ENCODE measurements at regions not wholly inside any gene's neighbourhood (a gene's known extent, or its start where the extent isn't known, plus 50 kb on each side); places are given as distances from the start of the nearest gene placed in this dataset.
"Not testable (repeated sequence)": the region's sequence is repeated elsewhere in the genome, so short reads cannot be mapped to it uniquely, and the experiment has no call there.

DNA sequence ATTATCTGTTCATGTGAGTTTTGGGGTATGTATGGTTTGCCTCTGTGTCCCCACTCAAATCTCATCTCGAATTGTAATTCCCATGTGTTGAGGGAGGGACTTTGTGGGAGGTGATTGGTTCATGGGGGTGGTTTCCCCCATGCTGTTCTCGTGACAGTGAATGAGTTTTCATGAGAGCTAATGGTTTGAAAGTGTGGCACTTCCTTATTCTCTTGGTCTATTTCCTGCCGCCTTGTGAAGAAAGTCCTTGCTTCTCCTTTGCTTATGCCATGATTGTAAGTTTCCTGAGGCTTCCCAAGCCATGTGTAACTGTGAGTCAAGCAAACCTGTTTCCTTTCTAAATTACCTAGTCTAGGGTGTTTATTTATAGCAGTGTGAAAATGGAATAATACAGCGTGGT lies 128.1 kb upstream of the HS3ST4 start:
- DNase-seq (ENCODE audit: low read depth): no peak

DNA sequence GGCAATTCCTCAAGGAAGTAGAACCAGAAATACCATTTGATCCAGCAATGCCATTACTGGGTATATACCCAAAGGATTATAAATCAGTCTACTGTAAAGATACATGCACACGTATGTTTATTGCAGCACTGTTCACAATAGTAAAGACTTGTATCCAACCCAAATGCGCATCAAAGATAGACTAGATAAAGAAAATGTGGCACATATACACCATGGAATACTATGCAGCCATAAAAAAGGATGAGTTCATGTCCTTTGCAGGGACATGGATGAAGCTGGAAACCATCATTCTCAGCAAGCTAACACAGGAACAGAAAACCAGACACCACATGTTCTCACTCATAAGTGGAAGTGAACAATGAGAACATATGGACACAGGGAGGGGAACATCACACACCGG lies 130.0 kb upstream of the HS3ST4 start:
- DNase-seq (ENCODE audit: low read depth): not testable (repeated sequence)

DNA sequence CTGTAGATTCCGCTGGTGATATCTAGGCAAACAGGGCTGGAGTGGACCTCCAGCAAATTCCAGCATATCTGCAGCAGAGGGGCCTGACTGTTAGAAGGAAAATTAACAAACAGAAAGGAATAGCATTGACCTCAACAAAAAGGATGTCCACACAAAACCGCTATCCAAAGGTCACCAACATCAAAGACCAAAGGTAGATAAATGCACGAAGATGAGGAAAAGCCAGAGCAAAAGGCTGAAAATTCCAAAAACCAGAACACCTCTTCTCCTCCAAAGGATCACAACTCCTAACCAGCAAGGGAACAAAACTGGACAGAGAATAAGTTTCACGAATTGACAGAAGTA lies 134.8 kb upstream of the HS3ST4 start:
- not testable (repeated sequence) for DNase-seq (ENCODE audit: low read depth)

DNA sequence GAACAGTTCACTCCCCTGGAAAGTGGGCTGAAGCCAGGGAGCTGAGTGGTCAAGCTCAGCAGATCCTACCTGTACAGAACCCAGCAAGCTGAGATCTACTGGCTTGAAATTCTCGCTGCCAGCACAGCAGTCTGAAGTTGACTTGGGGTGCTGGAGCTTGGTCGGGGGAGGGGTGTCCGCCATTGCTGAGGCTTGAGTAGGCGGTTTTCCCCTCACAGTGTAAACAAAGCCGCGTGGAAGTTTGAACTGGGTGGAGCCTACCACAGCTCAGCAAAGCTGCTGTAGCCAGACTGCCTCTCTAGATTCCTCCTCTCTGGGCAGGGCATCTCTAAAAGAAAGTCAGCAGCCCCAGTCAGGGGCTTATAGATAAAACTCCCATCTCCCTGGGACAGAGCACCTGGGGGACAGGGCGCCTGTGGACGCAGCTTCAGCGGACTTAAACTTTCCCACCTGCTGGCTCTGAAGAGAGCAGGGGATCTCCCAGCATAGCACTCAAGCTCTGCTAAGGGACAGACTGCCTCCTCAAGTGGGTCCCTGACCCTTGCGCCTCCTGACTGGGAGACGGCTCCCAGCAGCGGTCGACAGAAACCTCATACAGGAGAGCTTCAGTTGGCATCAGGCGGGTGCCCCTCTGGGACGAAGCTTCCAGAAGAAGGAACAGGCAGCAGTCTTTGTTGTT lies 135.3 kb upstream of the HS3ST4 start:
- DNase-seq (ENCODE audit: low read depth): not testable (repeated sequence)

DNA sequence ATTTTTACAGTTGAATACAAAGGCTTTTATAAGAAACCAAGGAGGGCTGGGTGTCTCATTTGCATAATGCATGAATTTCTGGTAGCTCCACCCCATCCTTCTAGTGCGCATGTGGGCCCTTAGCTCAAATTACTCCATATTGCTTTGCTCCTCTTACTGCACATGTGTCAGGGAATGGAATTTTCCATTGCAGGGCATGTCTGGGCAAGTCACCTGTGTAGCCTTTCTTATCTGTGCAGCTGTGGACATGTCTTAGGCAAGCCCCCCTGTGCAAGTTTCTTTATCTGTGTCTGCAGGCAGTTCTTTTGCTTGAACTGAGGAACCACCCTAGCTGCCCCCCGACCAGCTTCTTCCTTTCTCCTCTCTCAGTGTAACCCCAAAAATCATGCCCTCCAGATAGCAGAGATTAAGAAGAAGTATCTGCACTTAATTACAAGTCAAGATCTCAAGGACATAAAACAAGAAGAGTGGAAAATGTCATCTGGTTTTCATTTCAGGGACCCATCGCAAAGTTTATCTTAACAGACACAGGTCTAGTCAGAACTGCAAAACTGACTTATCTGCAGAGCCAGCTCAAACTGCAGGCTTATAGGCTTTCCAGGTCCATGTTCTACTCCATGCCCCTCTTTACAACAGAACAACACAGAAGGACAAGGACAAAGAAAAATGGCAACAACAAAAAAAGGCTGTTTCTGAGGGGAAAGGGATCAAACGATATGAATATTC lies 137.9 kb upstream of the HS3ST4 start:
- no peak for DNase-seq (ENCODE audit: low read depth)

DNA sequence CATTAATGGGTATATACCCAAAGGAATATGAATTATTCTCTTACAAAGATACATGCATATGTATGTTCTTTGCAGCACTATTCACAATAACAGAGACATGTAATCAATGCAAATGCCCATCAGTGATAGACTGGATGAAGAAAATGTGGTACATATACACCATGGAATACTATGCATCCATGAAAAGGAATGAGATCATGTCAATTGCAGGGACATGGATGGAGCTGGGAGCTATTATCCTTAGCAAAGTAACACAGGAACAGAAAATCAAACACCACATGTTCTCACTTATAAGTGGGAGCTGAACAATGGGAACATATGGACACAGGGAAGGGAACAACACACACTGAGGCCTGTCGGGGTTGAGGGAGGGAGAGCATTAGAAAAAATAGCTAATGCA lies 141.1 kb upstream of the HS3ST4 start:
- no peak for DNase-seq (ENCODE audit: low read depth)

DNA sequence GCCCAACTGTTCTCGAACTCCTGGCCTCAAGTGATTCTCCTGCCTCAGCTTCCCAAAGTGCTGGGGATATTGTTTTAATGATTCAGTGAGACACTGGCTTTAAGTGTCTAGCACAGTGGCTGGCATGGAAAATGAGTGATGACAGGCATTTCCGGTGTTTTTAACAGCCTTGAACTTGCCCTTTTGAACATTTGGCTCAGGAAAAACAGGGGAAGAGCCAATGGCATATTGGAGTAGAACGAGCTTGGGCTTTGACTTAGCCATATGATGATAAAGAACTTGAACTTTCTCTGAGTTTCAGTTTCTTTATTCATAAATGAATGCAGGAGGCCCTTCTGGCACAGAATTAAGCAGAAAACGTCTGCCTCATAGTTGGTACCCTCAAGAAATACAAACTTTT lies 145.0 kb upstream of the HS3ST4 start:
- DNase-seq (ENCODE audit: low read depth): no peak

DNA sequence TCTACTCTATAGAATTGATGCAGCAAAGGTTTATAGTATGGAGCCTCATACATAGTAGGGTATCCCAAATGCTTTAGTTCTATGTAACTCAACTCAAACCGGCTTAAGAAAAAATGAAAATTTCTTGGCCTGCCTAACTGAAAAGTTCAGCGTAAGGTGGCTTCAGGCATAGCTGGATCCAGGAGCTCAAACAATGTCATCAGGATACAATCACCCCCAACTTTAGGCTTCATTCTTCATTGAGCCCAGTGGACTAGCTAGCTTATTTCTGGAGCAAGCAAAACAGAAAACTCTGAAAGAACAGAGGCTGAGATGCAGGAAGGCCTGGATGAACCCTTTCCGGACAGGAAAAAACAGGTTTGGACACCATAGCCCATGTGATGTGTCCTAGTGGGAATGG lies 147.5 kb upstream of the HS3ST4 start:
- no peak for DNase-seq (ENCODE audit: low read depth)

DNA sequence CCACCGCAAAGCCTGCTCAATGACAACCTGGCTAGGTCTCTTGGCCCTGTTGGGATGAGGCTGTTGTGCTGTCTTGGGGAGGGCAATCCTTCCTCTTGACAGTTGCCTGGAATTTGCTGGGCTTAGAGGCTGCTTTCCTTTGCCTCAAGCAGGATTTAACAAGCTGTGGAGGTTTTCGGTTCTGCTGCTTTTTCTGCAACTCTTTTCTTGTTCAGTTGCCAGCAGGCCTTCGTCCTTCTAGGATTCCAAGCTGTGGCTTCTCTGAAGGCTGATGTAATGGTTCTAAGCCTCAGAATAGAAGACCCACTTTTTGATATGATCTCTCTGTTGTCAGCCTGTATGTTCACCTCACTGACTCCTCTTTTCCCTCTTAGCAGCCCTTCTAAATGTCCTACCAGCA lies 149.5 kb upstream of the HS3ST4 start:
- DNase-seq (ENCODE audit: low read depth): no peak

DNA sequence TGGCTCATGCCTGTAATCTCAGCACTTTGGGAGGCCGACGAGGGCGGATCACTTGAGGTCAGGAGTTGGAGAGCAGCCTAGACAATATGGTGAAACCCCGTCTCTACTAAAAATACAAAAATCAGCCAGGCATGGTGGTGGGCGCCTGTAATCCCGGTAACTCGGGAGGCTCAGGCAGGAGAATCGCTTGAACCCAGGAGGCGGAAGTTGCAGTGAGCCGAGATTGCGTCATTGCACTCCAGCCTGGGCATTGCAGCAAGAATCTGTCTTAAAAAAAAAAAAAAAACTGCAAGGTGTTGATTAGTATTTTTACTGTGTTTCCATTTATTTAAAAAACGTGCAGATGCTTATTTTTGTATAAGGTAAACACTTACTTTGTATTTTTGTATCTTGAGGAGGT lies 152.0 kb upstream of the HS3ST4 start:
- not testable (repeated sequence) for DNase-seq (ENCODE audit: low read depth)

DNA sequence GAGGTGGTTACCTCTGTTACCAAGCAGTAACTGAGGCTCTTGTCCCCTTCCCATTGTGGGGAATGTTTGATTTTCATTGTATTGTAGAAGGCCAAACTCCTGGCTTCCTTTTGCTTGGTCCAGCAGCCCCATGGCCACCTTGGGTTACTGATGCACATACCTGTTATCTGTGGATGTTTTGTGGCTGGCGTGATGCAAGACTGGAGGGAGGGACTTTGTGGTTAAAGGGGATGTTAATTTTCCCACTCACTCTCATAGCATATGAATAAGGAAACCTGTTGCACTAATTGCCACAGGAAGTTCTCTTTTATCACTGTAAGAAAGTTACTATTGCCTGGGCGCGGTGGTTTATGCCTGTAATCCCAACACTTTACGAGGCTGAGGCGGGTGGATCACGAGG lies 168.6 kb upstream of the HS3ST4 start:
- no peak for DNase-seq (ENCODE audit: low read depth)

DNA sequence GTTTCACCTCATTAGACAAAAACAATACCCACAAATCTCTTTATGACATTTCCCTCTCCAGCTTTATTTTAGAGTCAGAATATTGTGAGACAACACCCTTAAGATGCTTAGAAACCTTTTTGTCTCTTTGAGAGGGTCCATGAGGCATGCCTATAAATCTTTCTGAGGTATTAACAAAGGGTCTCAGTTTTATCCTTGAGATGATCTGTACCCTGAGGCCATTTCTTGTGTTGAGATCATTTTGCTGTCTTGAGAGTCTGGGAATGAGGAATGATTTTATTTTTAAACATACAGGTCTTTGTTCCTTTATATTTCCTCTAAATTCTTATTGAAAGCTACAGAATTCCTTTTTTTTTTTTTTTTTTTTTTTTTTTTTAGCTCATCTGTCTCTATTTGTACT lies 179.7 kb upstream of the HS3ST4 start:
- no peak for DNase-seq (ENCODE audit: low read depth)

DNA sequence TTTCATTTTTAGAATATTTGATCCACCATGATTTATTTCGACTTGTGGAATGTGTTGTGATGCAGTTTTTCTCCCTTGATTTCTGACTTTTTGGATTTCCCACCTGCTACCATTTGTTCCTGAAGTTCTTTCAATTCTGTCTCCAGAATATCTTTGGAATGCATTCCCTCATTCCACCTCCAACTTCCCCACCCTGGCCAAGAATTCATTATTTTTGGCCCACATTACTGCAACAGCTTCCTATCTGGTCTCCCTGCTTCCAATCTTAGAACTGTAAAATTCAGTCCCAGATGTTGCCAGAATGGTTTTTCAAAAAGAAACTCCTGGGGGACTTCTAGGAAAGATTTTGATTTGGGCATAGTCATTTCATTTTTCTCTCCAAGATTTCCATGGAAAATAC lies 182.3 kb upstream of the HS3ST4 start:
- no peak for DNase-seq (ENCODE audit: low read depth)

DNA sequence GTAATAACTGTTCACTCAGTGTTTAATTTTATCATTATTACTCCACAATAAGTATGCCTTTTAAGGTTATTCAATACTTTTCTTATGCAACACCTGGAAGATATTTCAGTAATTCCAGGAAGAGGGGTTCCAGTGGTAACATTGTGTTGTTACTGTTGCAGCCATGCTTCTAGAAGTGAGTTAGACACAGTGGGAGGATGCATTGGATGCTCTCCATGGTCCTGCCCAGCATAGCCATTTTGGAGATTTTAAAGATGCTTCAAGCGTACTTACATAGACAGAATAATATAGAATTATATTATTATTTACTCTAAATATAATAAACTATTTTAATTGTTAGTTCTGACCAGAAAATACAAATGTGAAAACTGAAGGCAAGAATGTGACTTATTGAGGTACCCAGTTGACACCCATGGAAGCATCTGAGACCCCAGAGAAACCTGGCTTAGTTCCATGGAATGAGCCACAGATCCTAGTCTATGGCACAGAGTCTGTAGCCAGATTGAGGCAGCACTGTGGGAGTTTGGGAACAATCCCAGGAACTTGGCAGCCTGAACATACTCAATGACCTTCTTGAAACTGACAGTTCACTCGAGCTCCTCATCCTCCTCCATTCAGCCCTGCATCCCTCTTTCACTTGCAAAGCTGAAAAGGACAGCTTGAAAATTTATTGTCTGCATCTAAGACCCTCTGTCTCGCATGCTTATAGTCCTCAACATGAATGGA lies 190.1 kb upstream of the HS3ST4 start:
- no peak for DNase-seq (ENCODE audit: low read depth)

DNA sequence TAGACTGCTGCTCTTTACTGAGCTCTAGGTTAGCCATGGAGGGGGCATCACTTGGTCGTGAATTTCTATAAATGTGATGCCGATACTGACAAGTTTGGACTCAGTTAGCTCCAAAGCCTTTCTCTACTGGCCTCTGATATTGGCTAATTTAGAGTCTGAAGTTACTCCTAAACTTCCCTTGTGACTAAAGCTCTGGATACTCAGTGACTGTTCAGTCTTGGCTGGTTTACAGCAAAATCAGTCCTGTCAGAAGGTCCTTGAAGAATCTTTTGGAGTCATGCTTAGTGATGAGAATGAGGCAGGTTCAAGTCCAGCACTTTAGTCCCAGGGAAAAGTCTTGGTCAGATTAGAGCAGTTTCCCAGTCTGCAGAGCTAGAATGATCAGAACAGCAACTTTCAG lies 197.5 kb upstream of the HS3ST4 start:
- DNase-seq (ENCODE audit: low read depth): no peak

DNA sequence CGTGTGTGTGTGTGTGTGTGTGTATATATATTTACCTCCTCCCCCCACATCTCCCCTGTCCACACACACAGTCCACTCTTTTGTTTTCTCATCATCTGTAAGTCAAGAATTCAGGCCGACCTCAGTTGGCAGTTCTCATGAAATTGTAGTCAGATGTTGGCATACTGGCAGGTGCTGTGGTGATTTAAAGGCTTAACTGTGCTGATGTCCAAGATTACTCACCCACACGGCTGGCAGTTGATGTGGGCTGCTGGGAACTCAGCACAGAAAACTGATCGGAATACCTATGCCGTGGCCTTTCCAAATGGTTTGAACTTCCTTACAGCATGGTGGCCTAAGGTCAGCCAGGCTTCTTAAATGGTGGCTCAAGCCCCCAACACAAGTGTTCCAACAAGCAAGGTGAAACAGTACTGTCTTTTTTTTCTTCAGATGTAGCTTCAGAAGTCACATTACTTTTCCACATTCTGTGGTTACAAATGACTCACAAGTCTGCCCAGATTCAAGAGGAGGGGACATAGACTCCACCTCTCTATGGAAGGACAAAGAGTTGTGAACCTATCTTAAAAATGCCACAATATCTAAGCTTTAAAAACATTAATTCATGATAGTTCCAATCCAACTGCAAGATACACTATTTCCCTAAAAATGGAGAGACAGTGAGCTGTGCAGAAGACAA lies 198.5 kb upstream of the HS3ST4 start:
- DNase-seq (ENCODE audit: low read depth): peak; percentile 2

DNA sequence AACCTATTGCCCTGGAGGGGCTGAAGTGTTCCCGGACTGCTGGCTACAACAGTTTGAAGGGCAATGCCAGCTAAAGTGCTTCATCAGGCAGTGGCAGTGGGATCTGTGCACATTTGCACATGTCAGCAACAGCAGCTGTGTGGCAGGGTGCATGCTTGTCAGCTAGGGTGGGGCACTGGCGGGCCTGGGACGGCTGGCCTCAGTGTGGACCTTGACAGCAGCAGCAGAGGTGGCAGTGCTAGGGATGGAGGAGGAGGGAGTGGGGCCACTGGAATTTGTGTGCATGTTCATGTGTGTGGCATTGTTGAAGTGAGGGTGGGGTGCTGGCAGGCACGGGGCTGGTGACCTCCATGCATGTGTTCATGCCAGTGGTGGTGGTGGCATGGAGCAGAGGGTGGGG lies 203.3 kb upstream of the HS3ST4 start:
- DNase-seq (ENCODE audit: low read depth): no peak

DNA sequence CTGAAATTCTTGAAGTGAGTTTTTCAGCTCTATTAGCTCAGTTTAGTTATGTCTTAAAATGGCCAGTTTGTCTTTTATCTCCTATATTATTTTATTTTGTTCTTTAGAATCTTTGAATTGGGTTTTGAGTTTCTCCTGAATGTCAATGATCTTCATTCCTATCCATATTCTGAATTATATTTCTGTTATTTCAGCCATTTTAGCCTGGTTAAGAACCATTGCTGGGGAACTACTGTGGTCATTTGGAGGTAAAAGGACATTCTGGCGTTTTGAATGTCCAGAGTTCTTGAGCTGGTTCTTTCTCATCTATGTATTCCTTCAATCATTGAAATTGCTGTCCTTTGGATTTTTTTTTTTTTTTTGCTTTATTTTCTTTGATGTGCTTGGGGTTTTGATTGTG lies 203.9 kb upstream of the HS3ST4 start:
- no peak for DNase-seq (ENCODE audit: low read depth)

DNA sequence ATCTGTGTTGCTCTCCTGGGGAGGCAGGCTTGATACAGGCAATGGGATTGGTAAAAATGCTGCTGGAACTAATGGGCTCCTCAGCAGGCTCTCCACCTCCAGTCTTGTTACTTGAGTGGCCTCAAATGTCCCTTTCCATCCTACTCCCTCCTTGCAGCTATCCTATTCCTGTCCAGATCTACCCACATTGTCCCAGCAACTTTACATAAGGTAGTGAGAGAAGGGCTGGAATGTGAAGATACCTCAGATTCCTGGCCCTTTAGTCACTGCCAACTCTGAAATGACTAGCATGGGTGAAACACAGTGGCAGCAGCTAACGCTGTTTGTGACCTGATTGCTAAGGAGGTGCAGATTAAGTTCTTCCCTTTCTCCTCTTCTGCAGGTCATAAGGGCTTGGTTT lies 210.1 kb upstream of the HS3ST4 start:
- DNase-seq (ENCODE audit: low read depth): no peak

DNA sequence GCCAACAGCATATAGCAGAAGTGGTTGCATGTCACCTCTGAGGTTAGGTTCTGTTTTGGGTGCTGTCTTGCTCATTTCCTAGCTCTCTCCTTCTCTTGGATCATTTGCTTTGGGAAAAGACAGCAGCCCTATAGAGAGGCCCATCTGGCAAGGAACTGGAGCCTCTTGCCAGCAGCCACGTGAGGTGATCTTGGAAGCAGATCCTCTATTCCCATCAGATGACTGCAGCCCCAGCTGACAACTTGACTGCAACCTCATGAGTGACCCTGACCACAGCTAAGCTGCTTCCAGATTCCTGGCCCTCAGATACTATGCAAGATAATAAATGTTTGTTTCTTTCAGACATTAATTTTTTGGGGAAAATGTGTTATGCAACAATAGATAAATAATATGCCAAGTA lies 213.3 kb upstream of the HS3ST4 start:
- DNase-seq (ENCODE audit: low read depth): no peak

DNA sequence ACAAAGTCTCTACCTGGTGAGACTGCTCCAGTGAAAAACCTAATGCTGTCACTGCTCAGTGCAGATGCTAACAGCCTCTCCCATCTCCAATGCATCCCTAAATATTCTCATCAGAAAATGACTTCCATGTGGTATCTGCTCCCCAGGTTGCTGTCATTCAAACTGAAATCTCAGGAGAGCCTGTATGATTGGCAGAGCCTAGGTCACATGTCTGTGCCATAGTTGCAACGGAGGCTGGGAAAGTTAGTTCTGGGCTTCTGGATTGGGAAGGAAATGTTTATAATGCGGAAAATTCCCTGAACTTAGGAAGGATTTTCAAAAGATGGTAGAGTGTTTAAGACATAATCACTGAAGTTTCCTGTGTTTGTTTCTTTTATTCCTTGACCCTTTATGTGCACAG lies 206.4 kb upstream of the ZKSCAN2 start:
- no peak for DNase-seq (ENCODE audit: low read depth)

DNA sequence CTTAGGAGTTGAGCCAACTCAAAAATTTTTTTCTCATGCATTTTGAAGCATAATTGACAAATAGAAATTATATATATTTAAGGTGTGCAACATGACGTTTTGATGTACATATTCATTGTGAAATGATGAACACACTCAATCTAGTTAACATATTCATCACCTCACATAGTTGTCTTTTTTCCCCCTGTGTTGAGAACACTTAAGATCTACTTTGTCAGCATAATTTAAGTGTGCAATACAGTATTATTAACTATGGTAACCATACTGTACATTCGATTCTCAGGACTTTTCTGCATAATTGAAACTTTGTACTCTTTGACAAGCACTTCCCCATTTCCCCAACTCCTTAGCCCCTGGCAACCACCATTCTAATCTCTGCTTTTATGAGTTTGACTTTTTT lies 192.2 kb upstream of the ZKSCAN2 start:
- no peak for DNase-seq (ENCODE audit: low read depth)

DNA sequence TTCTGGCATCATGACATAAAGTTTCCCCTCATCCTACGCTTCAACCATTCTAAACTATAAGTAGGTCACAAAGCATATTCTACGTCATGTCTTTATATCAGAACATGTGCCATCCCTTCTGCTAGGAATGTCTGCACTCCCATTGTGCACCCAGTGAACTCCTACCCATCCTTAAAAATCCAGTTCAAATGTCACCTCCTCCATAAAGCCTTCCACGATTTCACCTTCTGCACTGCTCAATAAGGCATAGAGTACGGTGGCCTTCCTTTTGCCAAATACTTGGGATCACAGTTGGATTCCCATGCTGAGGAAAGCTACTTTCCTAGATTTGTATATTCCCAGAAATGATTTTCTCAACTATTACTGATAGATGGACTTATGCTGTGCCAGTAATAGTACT lies 186.3 kb upstream of the ZKSCAN2 start:
- DNase-seq (ENCODE audit: low read depth): no peak

Data from renal cortical epithelial cell (primary cell).